ENCODE measurements at regions not wholly inside any gene's neighbourhood (a gene's known extent, or its start where the extent isn't known, plus 50 kb on each side); places are given as distances from the start of the nearest gene placed in this dataset.
"Not testable (repeated sequence)": the region's sequence is repeated elsewhere in the genome, so short reads cannot be mapped to it uniquely, and the experiment has no call there.

DNA sequence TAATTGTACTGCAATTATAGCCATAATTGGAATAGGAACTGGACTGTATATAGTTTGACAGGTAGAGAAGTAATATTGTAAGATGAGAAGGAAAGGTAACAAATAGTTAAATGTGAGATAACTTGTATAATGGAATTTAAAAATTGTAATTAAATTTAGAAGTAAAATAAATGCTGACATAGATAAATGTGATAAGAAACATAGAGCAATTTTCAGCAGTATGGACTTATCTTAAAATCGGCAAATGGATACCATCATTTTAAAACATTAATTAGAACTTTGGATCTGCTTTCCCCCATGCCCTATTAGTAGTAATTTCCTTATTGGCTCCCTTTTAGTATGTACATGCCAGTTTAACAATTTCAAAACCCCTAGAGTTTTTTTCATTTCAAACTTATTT lies 274.8 kb upstream of the ZNG1F start:
- H3K9ac ChIP-seq (replicated peaks; ENCODE audit: extremely low read depth, insufficient read depth, low read length); POLR2A ChIA-PET; H4K20me1 ChIP-seq (replicated peaks; ENCODE audit: control insufficient read depth, extremely low read depth, insufficient read depth, low read length); H3K4me3 ChIP-seq (replicated peaks in 1 of 3; ENCODE audit: insufficient read depth in 1 of 3, low read depth in 1 of 3, low read length in 3 of 3); H3K27ac ChIP-seq (ENCODE audit: insufficient read depth, low read depth, low read length); BruUV-seq (replicated peaks); H3K27me3 ChIP-seq (ENCODE audit: control insufficient read depth in 2 of 2, insufficient read depth in 2 of 2, low read length in 2 of 2); H3K79me2 ChIP-seq (ENCODE audit: control insufficient read depth, insufficient read depth, low read length); CTCF ChIA-PET; dilution Hi-C loops (cut with MboI; ENCODE audit: extremely low pct_ligation_motif_present, low sequenced_read_pairs); H3K4me1 ChIP-seq (ENCODE audit: control insufficient read depth, extremely low read depth, insufficient read depth, low read length); intact Hi-C loops (cut with micrococcal nuclease); H3K36me3 ChIP-seq (ENCODE audit: control insufficient read depth in 2 of 2, extremely low read depth in 1 of 2, insufficient read depth in 2 of 2, low read length in 2 of 2); H2AFZ ChIP-seq (ENCODE audit: low read depth, low read length); FAIRE-seq; DNase-seq (ENCODE audit: low read depth, low spot score); H3K9me1 ChIP-seq (replicated peaks; ENCODE audit: control insufficient read depth, extremely low read depth, insufficient read depth, low read length); H3K4me2 ChIP-seq (ENCODE audit: insufficient read depth, low read length); H3K9me3 ChIP-seq (replicated peaks; ENCODE audit: control insufficient read depth, insufficient read depth, low read length): not testable (repeated sequence)

DNA sequence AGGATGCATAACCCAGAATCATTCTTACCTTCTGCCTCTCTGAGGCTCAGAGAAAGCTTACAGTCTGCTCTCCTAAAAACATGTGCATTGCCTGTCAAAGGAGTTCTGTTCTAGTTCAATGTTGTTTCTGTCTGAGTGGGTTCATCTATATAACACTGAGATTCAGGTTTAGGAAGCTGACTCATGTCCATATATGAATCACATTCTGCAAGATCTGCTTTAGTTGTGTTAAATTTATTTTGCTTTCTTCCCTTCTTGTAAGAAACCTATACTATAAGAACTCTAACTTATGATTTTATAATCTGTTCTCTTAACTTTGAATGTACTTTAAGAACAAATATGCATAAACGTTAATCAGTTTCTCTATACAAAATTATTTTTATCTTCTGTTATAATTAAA lies 269.3 kb upstream of the ZNG1F start:
- H3K79me2 ChIP-seq (ENCODE audit: control insufficient read depth, insufficient read depth, low read length); CTCF ChIA-PET; FAIRE-seq; H3K9me3 ChIP-seq (replicated peaks; ENCODE audit: control insufficient read depth, insufficient read depth, low read length); H4K20me1 ChIP-seq (replicated peaks; ENCODE audit: control insufficient read depth, extremely low read depth, insufficient read depth, low read length); H3K9ac ChIP-seq (replicated peaks; ENCODE audit: extremely low read depth, insufficient read depth, low read length); BruUV-seq (replicated peaks); H2AFZ ChIP-seq (ENCODE audit: low read depth, low read length); H3K27me3 ChIP-seq (ENCODE audit: control insufficient read depth in 2 of 2, insufficient read depth in 2 of 2, low read length in 2 of 2); H3K9me1 ChIP-seq (replicated peaks; ENCODE audit: control insufficient read depth, extremely low read depth, insufficient read depth, low read length); H3K4me1 ChIP-seq (ENCODE audit: control insufficient read depth, extremely low read depth, insufficient read depth, low read length); H3K36me3 ChIP-seq (ENCODE audit: control insufficient read depth in 2 of 2, extremely low read depth in 1 of 2, insufficient read depth in 2 of 2, low read length in 2 of 2); H3K27ac ChIP-seq (ENCODE audit: insufficient read depth, low read depth, low read length); intact Hi-C loops (cut with micrococcal nuclease); H3K4me2 ChIP-seq (ENCODE audit: insufficient read depth, low read length); dilution Hi-C loops (cut with MboI; ENCODE audit: extremely low pct_ligation_motif_present, low sequenced_read_pairs); H3K4me3 ChIP-seq (replicated peaks in 1 of 3; ENCODE audit: insufficient read depth in 1 of 3, low read depth in 1 of 3, low read length in 3 of 3); POLR2A ChIA-PET: not testable (repeated sequence)
- DNase-seq (ENCODE audit: low read depth, low spot score), result peak; percentile 41

Measured in endothelial cell of umbilical vein (primary cell).